HCT116 (cell line): ENCODE measurements at regions not wholly inside any gene's neighbourhood (a gene's known extent, or its start where the extent isn't known, plus 50 kb on each side); places are given as distances from the start of the nearest gene placed in this dataset.

Experiments
- ATAC-seq: fragments of 200-7000 bp; cut with Tn5 transposase; 2 replicates; pipeline ENCODE4 v1.9.1; 2020; ENCODE audit warnings: mild to moderate bottlenecking, moderate library complexity
- BruUV-seq: library from RNA; stranded (reverse); fragments of 400-500 nt; replicated peaks from 2 replicates; lab custom pipeline; 2021; lab: Mats Ljungman, UMichigan
- CTCF ChIA-PET: fragments of 300-600 bp; sonication (Branson Sonifier 250); formaldehyde crosslinking; loops from one replicate; lab custom pipeline; 2021; ENCODE audit warnings: antibody characterized with exemption; lab: Charles Lee
- POLR2A ChIA-PET: fragments of 300-600, 350-600 bp; sonication (Branson Sonifier 250); formaldehyde crosslinking; loops from one replicate; lab custom pipeline; 2021; ENCODE audit warnings: antibody characterized with exemption; lab: Charles Lee
- RAD21 ChIA-PET, 2 experiments: fragments of 300-600 bp; sonication (Branson Sonifier 250); formaldehyde crosslinking; loops; one replicate each; lab custom pipeline; 2023; ENCODE audit warnings: low total read pairs in 2 of 2; ENCODE audit not compliant: uncharacterized antibody in 2 of 2, unreplicated experiment in 2 of 2, low non-redundant PET in 1 of 2; lab: Charles Lee
- DNase-seq: peaks from one replicate; pipeline ENCODE4 v3.0.0-alpha.2; 2010; ENCODE audit warnings: low read depth, low spot score
- H2AFZ ChIP-seq: fragments of 200-600 bp; shearing (Covaris generic), sonication (generic); 2 replicates; pipeline ENCODE4 v1.6.1; 2017; ENCODE audit warnings: low read depth, mixed run types, mixed read lengths, antibody characterized with exemption, low read length; ENCODE audit not compliant: poor library complexity, severe bottlenecking
- H3K27ac ChIP-seq: 2 replicates; pipeline ENCODE4 v1.5.1; 2012; ENCODE audit warnings: low read depth, low read length
- H3K27me3 ChIP-seq: fragments of 200-600 bp; sonication (generic); 2 replicates; pipeline ENCODE4 v1.6.1; 2016; ENCODE audit warnings: mixed run types, low read length, mixed read lengths; ENCODE audit not compliant: insufficient read depth
- H3K36me3 ChIP-seq, 2 experiments: fragments of 200-500 bp in 1 of 2; fragments of 200-600 bp in 1 of 2; sonication (Bioruptor generic) in 1 of 2; sonication (generic) in 1 of 2; 2 replicates each; pipeline versions ENCODE4 v1.5.1 to v1.6.1; 2014 to 2016; ENCODE audit warnings: low read length in 2 of 2, inconsistent platforms in 1 of 2, mixed read lengths in 1 of 2, mixed run types in 1 of 2; ENCODE audit not compliant: insufficient read depth in 2 of 2, control insufficient read depth in 1 of 2
- H3K4me1 ChIP-seq, 2 experiments: fragments of 200-600 bp in 1 of 2; sonication (generic) in 1 of 2; 2 replicates each; pipeline versions ENCODE4 v1.5.1 to v1.6.1; 2012 to 2017; ENCODE audit warnings: low read length in 2 of 2, inconsistent platforms in 1 of 2, mild to moderate bottlenecking in 1 of 2, mixed read lengths in 1 of 2, mixed run types in 1 of 2, moderate library complexity in 1 of 2; ENCODE audit not compliant: insufficient read depth in 2 of 2, control insufficient read depth in 1 of 2
- H3K4me2 ChIP-seq: fragments of 200-600 bp; sonication (generic); 2 replicates; pipeline ENCODE4 v1.6.1; 2017; ENCODE audit warnings: mixed run types, low read length, mixed read lengths
- H3K4me3 ChIP-seq, 2 experiments: fragments of 200-600 bp in 1 of 2; sonication (generic) in 1 of 2; replicated peaks in 1 of 2; 2 replicates each; pipeline ENCODE4 v1.5.1; 2011 to 2016; ENCODE audit warnings: low read length in 2 of 2, control low read depth in 1 of 2, low read depth in 1 of 2, mild to moderate bottlenecking in 1 of 2, mixed read lengths in 1 of 2, mixed run types in 1 of 2
- H3K79me2 ChIP-seq: fragments of 200-600 bp; sonication (generic); 2 replicates; pipeline ENCODE4 v1.6.1; 2017; ENCODE audit warnings: mild to moderate bottlenecking, mixed run types, low read length, moderate library complexity, mixed read lengths; ENCODE audit not compliant: insufficient read depth
- H3K9ac ChIP-seq: fragments of 200-600 bp; sonication (generic); 2 replicates; pipeline ENCODE4 v1.6.1; 2016; ENCODE audit warnings: low read length, mixed read lengths
- H3K9me2 ChIP-seq: fragments of 200-600 bp; sonication (generic), shearing (Covaris generic); 2 replicates; pipeline ENCODE4 v1.6.1; 2017; ENCODE audit warnings: mixed run types, mild to moderate bottlenecking, moderate library complexity; ENCODE audit not compliant: insufficient read depth
- H3K9me3 ChIP-seq, 2 experiments: fragments of 200-500 bp in 1 of 2; fragments of 200-600 bp in 1 of 2; sonication (Bioruptor generic) in 1 of 2; sonication (generic) in 1 of 2; 2 replicates each; pipeline ENCODE4 v1.6.1; 2014 to 2017; ENCODE audit warnings: low read length in 2 of 2, mixed read lengths in 2 of 2, inconsistent platforms in 1 of 2, low read depth in 1 of 2, mild to moderate bottlenecking in 1 of 2, mixed run types in 1 of 2, moderate library complexity in 1 of 2; ENCODE audit not compliant: control insufficient read depth in 1 of 2, insufficient read depth in 1 of 2
- H4K20me1 ChIP-seq: fragments of 200-600 bp; sonication (generic), shearing (Covaris generic); 2 replicates; pipeline ENCODE4 v1.6.1; 2017; ENCODE audit warnings: mixed run types, mild to moderate bottlenecking, moderate library complexity; ENCODE audit not compliant: insufficient read depth
- CBX3 ChIP-seq: IDR thresholded peaks from 2 replicates; pipeline ENCODE4 v1.6.1; 2012; ENCODE audit warnings: low read depth
- CEBPB ChIP-seq: IDR thresholded peaks from 2 replicates; pipeline ENCODE4 v1.6.1; 2012; ENCODE audit warnings: low read depth
- ELF1 ChIP-seq: IDR thresholded peaks from 2 replicates; pipeline ENCODE4 v1.6.1; 2012; ENCODE audit warnings: low read depth, borderline replicate concordance
- FOSL1 ChIP-seq: IDR thresholded peaks from 2 replicates; pipeline ENCODE4 v1.6.1; 2012; ENCODE audit warnings: low read depth
- JUND ChIP-seq: IDR thresholded peaks from 2 replicates; pipeline ENCODE4 v1.6.1; 2012
- POLR2A ChIP-seq: IDR thresholded peaks from 2 replicates; pipeline ENCODE4 v1.7.0; 2011; ENCODE audit warnings: borderline replicate concordance; ENCODE audit not compliant: insufficient read depth, insufficient read length; ENCODE audit errors: extremely low read depth
- RAD21 ChIP-seq: IDR thresholded peaks from 2 replicates; pipeline ENCODE4 v1.6.1; 2012; ENCODE audit warnings: low read depth, mild to moderate bottlenecking
- SP1 ChIP-seq: IDR thresholded peaks from 2 replicates; pipeline ENCODE4 v1.6.1; 2012; ENCODE audit warnings: low read depth
- SRF ChIP-seq: IDR thresholded peaks from 2 replicates; pipeline ENCODE4 v1.6.1; 2012; ENCODE audit warnings: low read depth
- TCF7L2 ChIP-seq: IDR thresholded peaks from 2 replicates; pipeline ENCODE4 v1.7.0; 2011; ENCODE audit warnings: borderline replicate concordance, inconsistent platforms; ENCODE audit not compliant: insufficient read depth, insufficient read length; ENCODE audit errors: extremely low read depth
- YY1 ChIP-seq: IDR thresholded peaks from 2 replicates; pipeline ENCODE4 v1.6.1; 2011; ENCODE audit warnings: low read length, low read depth, moderate library complexity, mild to moderate bottlenecking; ENCODE audit not compliant: insufficient replicate concordance; ENCODE audit errors: extremely low read depth
- intact Hi-C: fragments of 100-400 bp; cut with micrococcal nuclease; formaldehyde crosslinking; loops from 2 replicates; pipeline ENCODE4 v1.10.0; 2022
- TF ChIP-seq, protein P1 (sequence below): IDR thresholded peaks from 2 replicates; pipeline ENCODE4 v1.6.1; 2011; ENCODE audit warnings: mild to moderate bottlenecking, low read length, moderate library complexity; ENCODE audit not compliant: insufficient replicate concordance; ENCODE audit errors: extremely low read depth
- TF ChIP-seq, protein P2 (sequence below), 3 experiments: fragments of 200-600 bp in 1 of 3; sonication (generic) in 1 of 3; IDR thresholded peaks in 2 of 3; conservative IDR thresholded peaks in 1 of 3; 2 replicates each; pipeline ENCODE4 v1.5.1; 2012 to 2017; ENCODE audit warnings: low read depth in 2 of 3, low read length in 2 of 3, antibody characterized with exemption in 1 of 3, borderline replicate concordance in 1 of 3, control low read depth in 1 of 3, mild to moderate bottlenecking in 1 of 3, mixed read lengths in 1 of 3, mixed run types in 1 of 3, moderate library complexity in 1 of 3; ENCODE audit not compliant: insufficient read depth in 1 of 3
- TF ChIP-seq, protein P3 (sequence below): IDR thresholded peaks from 2 replicates; pipeline ENCODE4 v1.6.1; 2012; ENCODE audit warnings: low read depth

DNA sequence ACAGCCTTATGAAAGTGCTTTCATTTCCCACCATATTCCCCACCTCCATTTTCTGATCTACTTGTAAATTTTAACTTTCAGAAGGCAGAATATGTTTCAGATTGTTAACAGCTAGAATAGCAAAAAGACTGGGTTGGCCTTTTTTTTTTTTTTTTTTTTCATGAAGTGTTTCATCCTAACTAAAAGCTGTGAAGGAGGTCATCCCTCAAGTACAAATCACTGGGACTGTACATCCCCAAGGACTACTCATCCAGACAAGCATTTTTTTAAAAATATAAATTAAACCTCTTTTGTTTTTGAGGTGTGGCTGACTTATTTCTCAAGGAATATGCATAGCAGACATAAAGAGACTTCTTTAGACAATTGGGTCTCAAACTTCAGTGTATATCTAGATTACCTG, 542.1 kb upstream of the TUSC1 start:
- H4K20me1 ChIP-seq: no peaks in the 10 kb centered on the region
- no peak overlapping the region for H3K9ac ChIP-seq
- DNase-seq (no peak), ATAC-seq (no peak)
- no peaks in the 10 kb centered on the region for H3K27me3 ChIP-seq
- H3K79me2 ChIP-seq: no peaks in the 10 kb centered on the region
- BruUV-seq: no TSS peak
- no peak for TF ChIP-seq FOSL1
- no peak for TF ChIP-seq YY1
- TF ChIP-seq, protein P1, sequence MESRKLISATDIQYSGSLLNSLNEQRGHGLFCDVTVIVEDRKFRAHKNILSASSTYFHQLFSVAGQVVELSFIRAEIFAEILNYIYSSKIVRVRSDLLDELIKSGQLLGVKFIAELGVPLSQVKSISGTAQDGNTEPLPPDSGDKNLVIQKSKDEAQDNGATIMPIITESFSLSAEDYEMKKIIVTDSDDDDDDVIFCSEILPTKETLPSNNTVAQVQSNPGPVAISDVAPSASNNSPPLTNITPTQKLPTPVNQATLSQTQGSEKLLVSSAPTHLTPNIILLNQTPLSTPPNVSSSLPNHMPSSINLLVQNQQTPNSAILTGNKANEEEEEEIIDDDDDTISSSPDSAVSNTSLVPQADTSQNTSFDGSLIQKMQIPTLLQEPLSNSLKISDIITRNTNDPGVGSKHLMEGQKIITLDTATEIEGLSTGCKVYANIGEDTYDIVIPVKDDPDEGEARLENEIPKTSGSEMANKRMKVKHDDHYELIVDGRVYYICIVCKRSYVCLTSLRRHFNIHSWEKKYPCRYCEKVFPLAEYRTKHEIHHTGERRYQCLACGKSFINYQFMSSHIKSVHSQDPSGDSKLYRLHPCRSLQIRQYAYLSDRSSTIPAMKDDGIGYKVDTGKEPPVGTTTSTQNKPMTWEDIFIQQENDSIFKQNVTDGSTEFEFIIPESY: no peak
- TF ChIP-seq SRF: no peak
- H3K4me1 ChIP-seq: no peaks in the 10 kb centered on the region
- H3K36me3 ChIP-seq: no peaks in the 10 kb centered on the region
- no peak overlapping the region for H3K27ac ChIP-seq
- H3K4me3 ChIP-seq: no peak overlapping the region
- intact Hi-C loops: no loop called here
- RAD21 ChIA-PET: no interaction called here
- no peak overlapping the region for H2AFZ ChIP-seq
- no peaks in the 10 kb centered on the region for H3K9me2 ChIP-seq
- CTCF ChIA-PET: no interaction called here
- POLR2A ChIA-PET: no interaction called here
- H3K9me3 ChIP-seq: peaks cover 0 to 5% of the 10 kb centered on the region in 2 experiments; a peak in 2 of 4 replicates
- no peak overlapping the region for H3K4me2 ChIP-seq

DNA sequence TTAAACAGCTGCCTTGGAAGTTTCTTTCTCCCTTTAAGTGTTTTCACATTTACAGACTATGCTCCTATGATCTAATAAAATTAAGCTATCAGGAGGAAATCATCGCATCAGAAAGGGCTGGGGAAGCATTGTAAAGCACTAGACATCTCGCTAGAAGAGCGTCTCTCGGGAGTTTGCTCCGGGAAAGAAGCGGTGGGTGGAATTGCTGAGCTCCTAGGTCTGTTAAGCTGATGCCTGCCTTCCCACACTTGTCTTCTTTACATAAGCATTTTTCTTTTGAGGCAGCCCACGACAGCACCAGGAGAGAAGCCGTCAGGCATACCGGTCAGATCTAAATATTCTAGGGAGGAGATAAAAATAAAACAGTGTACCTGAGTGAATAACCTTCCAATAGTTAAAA, 541.7 kb upstream of the TUSC1 start:
- no peak overlapping the region for H2AFZ ChIP-seq
- intact Hi-C loops: no loop called here
- ATAC-seq (no peak), DNase-seq (no peak)
- no peaks in the 10 kb centered on the region for H3K36me3 ChIP-seq
- no peaks in the 10 kb centered on the region for H3K79me2 ChIP-seq
- CTCF ChIA-PET: no interaction called here
- H3K9me3 ChIP-seq: peaks cover 0 to 5% of the 10 kb centered on the region in 2 experiments; a peak in 2 of 4 replicates
- no peak overlapping the region for H3K9ac ChIP-seq
- H3K27me3 ChIP-seq: no peaks in the 10 kb centered on the region
- H3K4me1 ChIP-seq: no peaks in the 10 kb centered on the region
- RAD21 ChIA-PET: no interaction called here
- H3K4me3 ChIP-seq: no peak overlapping the region
- no peaks in the 10 kb centered on the region for H4K20me1 ChIP-seq
- POLR2A ChIA-PET: no interaction called here
- no peak overlapping the region for H3K27ac ChIP-seq
- H3K4me2 ChIP-seq: no peak overlapping the region
- BruUV-seq: no TSS peak
- H3K9me2 ChIP-seq: no peaks in the 10 kb centered on the region
- TF ChIP-seq ELF1 (no peak), CEBPB (no peak), RAD21 (no peak), CBX3 (no peak), SP1 (no peak), JUND (no peak), TCF7L2 (no peak), SRF (no peak), POLR2A (no peak), YY1 (no peak)
- TF ChIP-seq, protein P2, sequence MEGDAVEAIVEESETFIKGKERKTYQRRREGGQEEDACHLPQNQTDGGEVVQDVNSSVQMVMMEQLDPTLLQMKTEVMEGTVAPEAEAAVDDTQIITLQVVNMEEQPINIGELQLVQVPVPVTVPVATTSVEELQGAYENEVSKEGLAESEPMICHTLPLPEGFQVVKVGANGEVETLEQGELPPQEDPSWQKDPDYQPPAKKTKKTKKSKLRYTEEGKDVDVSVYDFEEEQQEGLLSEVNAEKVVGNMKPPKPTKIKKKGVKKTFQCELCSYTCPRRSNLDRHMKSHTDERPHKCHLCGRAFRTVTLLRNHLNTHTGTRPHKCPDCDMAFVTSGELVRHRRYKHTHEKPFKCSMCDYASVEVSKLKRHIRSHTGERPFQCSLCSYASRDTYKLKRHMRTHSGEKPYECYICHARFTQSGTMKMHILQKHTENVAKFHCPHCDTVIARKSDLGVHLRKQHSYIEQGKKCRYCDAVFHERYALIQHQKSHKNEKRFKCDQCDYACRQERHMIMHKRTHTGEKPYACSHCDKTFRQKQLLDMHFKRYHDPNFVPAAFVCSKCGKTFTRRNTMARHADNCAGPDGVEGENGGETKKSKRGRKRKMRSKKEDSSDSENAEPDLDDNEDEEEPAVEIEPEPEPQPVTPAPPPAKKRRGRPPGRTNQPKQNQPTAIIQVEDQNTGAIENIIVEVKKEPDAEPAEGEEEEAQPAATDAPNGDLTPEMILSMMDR (IDR thresholded peaks at IDR 0.05 in 2 of 3, conservative IDR thresholded peaks at IDR 0.05 in 1 of 3; ENCODE audit: borderline replicate concordance in 1 of 3, insufficient read depth in 1 of 3, low read depth in 2 of 3, low read length in 2 of 3): no peak
- TF ChIP-seq, protein P3, sequence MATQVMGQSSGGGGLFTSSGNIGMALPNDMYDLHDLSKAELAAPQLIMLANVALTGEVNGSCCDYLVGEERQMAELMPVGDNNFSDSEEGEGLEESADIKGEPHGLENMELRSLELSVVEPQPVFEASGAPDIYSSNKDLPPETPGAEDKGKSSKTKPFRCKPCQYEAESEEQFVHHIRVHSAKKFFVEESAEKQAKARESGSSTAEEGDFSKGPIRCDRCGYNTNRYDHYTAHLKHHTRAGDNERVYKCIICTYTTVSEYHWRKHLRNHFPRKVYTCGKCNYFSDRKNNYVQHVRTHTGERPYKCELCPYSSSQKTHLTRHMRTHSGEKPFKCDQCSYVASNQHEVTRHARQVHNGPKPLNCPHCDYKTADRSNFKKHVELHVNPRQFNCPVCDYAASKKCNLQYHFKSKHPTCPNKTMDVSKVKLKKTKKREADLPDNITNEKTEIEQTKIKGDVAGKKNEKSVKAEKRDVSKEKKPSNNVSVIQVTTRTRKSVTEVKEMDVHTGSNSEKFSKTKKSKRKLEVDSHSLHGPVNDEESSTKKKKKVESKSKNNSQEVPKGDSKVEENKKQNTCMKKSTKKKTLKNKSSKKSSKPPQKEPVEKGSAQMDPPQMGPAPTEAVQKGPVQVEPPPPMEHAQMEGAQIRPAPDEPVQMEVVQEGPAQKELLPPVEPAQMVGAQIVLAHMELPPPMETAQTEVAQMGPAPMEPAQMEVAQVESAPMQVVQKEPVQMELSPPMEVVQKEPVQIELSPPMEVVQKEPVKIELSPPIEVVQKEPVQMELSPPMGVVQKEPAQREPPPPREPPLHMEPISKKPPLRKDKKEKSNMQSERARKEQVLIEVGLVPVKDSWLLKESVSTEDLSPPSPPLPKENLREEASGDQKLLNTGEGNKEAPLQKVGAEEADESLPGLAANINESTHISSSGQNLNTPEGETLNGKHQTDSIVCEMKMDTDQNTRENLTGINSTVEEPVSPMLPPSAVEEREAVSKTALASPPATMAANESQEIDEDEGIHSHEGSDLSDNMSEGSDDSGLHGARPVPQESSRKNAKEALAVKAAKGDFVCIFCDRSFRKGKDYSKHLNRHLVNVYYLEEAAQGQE: no peak
